HUES6 (cell line): ENCODE measurements at regions not wholly inside any gene's neighbourhood (a gene's known extent, or its start where the extent isn't known, plus 50 kb on each side); places are given as distances from the start of the nearest gene placed in this dataset.

Experiments
- H3K27ac ChIP-seq: 2 replicates; pipeline ENCODE4 v1.7.0; 2013; ENCODE audit warnings: low read depth, mild to moderate bottlenecking, low read length, inconsistent platforms
- H3K27me3 ChIP-seq: 2 replicates; pipeline ENCODE4 v1.6.1; 2013; ENCODE audit warnings: low read length; ENCODE audit not compliant: control insufficient read depth, insufficient read depth
- H3K36me3 ChIP-seq: 2 replicates; pipeline ENCODE4 v1.6.1; 2013; ENCODE audit warnings: low read length; ENCODE audit not compliant: control insufficient read depth, insufficient read depth
- H3K4me1 ChIP-seq: 2 replicates; pipeline ENCODE4 v1.6.1; 2013; ENCODE audit warnings: low read length; ENCODE audit not compliant: control insufficient read depth, insufficient read depth
- H3K4me3 ChIP-seq: 2 replicates; pipeline ENCODE4 v1.5.1; 2013; ENCODE audit warnings: low read depth, low read length
- H3K9ac ChIP-seq: one replicate; pipeline ENCODE4 v1.6.1; 2013; ENCODE audit warnings: mild to moderate bottlenecking, low read length
- H3K9me3 ChIP-seq: 2 replicates; pipeline ENCODE4 v1.6.1; 2013; ENCODE audit warnings: low read depth, low read length; ENCODE audit not compliant: control insufficient read depth, insufficient read depth

- H3K4me3 ChIP-seq, result no peak overlapping the region
- no peak overlapping the region for H3K27ac ChIP-seq
These were observed 389.2 kb downstream of the MIAT start for GRCh38 chr22:27046603-27047002.

GRCh38 chr22:27050771-27051170 is 393.4 kb downstream of the MIAT start:
- no peaks in the 10 kb centered on the region for H3K36me3 ChIP-seq
- H3K9me3 ChIP-seq, result peaks cover 6% of the 10 kb centered on the region
- H3K27ac ChIP-seq, result no peak overlapping the region
- no peak overlapping the region for H3K9ac ChIP-seq
- H3K4me1 ChIP-seq, result no peaks in the 10 kb centered on the region
- no peak overlapping the region for H3K4me3 ChIP-seq
- peaks cover 10% of the 10 kb centered on the region; the same call in 1 of the 2 replicates for H3K27me3 ChIP-seq

More at GRCh38 chr22:27046603-27047002, 389.2 kb downstream of the MIAT start:
- H3K9me3 ChIP-seq, result peaks cover 6% of the 10 kb centered on the region
- peaks cover 3% of the 10 kb centered on the region; the same call in 1 of the 2 replicates for H3K4me1 ChIP-seq
- no peak overlapping the region for H3K9ac ChIP-seq
- no peaks in the 10 kb centered on the region for H3K36me3 ChIP-seq
- peaks cover 5% of the 10 kb centered on the region; the same call in 1 of the 2 replicates for H3K27me3 ChIP-seq

- Histone ChIP-seq H3K27ac (no peak overlapping the region), H3K27me3 (peaks cover 10% of the 10 kb centered on the region; the same call in 1 of the 2 replicates), H3K9me3 (peaks cover 6% of the 10 kb centered on the region), H3K4me3 (no peak overlapping the region), H3K4me1 (no peaks in the 10 kb centered on the region), H3K36me3 (no peaks in the 10 kb centered on the region), H3K9ac (no peak overlapping the region)
These were observed 394.0 kb downstream of the MIAT start for GRCh38 chr22:27051407-27051806.

- peaks cover 4% of the 10 kb centered on the region; the same call in 1 of the 2 replicates for H3K27me3 ChIP-seq
These were observed 400.3 kb downstream of the MIAT start for GRCh38 chr22:27057717-27058116.

GRCh38 chr22:27060190-27060589 is 402.8 kb downstream of the MIAT start:
- Histone ChIP-seq H3K36me3 (no peaks in the 10 kb centered on the region), H3K27me3 (no peaks in the 10 kb centered on the region), H3K27ac (no peak overlapping the region), H3K9me3 (no peaks in the 10 kb centered on the region), H3K9ac (no peak overlapping the region), H3K4me3 (no peak overlapping the region), H3K4me1 (peaks cover 7% of the 10 kb centered on the region; the same call in 1 of the 2 replicates)

More at GRCh38 chr22:27057717-27058116, 400.3 kb downstream of the MIAT start:
- Histone ChIP-seq H3K9ac (no peak overlapping the region), H3K9me3 (no peaks in the 10 kb centered on the region), H3K4me1 (no peaks in the 10 kb centered on the region), H3K4me3 (no peak overlapping the region), H3K27ac (no peak overlapping the region), H3K36me3 (no peaks in the 10 kb centered on the region)

- H3K9me3 ChIP-seq, result no peaks in the 10 kb centered on the region
- no peak overlapping the region for H3K9ac ChIP-seq
- H3K4me1 ChIP-seq, result peaks cover 13% of the 10 kb centered on the region
- H3K27me3 ChIP-seq, result no peaks in the 10 kb centered on the region
- H3K36me3 ChIP-seq, result no peaks in the 10 kb centered on the region
- H3K4me3 ChIP-seq, result no peak overlapping the region
- H3K27ac ChIP-seq, result no peak overlapping the region
These were observed 405.5 kb downstream of the MIAT start for GRCh38 chr22:27062910-27063309.

- Histone ChIP-seq H3K4me1 (peaks cover 13% of the 10 kb centered on the region), H3K9ac (no peak overlapping the region), H3K4me3 (no peak overlapping the region), H3K27me3 (no peaks in the 10 kb centered on the region), H3K9me3 (no peaks in the 10 kb centered on the region), H3K27ac (no peak overlapping the region), H3K36me3 (no peaks in the 10 kb centered on the region)
These were observed 406.0 kb downstream of the MIAT start for GRCh38 chr22:27063406-27063805.

- Histone ChIP-seq H3K4me1 (peaks cover 13% of the 10 kb centered on the region), H3K9me3 (no peaks in the 10 kb centered on the region), H3K27ac (no peak overlapping the region), H3K36me3 (no peaks in the 10 kb centered on the region), H3K9ac (no peak overlapping the region), H3K27me3 (no peaks in the 10 kb centered on the region), H3K4me3 (no peak overlapping the region)
These were observed 406.5 kb downstream of the MIAT start for GRCh38 chr22:27063841-27064240.

- H3K36me3 ChIP-seq, result no peaks in the 10 kb centered on the region
- H3K9ac ChIP-seq, result no peak overlapping the region
- H3K27ac ChIP-seq, result no peak overlapping the region
- no peak overlapping the region for H3K4me3 ChIP-seq
- H3K27me3 ChIP-seq, result no peaks in the 10 kb centered on the region
- no peaks in the 10 kb centered on the region for H3K9me3 ChIP-seq
- peaks cover 13% of the 10 kb centered on the region for H3K4me1 ChIP-seq
These were observed 407.0 kb downstream of the MIAT start for GRCh38 chr22:27064386-27064785.

GRCh38 chr22:27065279-27065678 is 407.9 kb downstream of the MIAT start:
- Histone ChIP-seq H3K36me3 (no peaks in the 10 kb centered on the region), H3K9me3 (no peaks in the 10 kb centered on the region), H3K27ac (no peak overlapping the region), H3K4me1 (peaks cover 13% of the 10 kb centered on the region), H3K4me3 (no peak overlapping the region), H3K27me3 (no peaks in the 10 kb centered on the region), H3K9ac (no peak overlapping the region)

- H3K27me3 ChIP-seq, result no peaks in the 10 kb centered on the region
These were observed 409.5 kb downstream of the MIAT start for GRCh38 chr22:27066856-27067255.

GRCh38 chr22:27068121-27068520 is 410.7 kb downstream of the MIAT start:
- Histone ChIP-seq H3K27ac (no peak overlapping the region), H3K9ac (no peak overlapping the region), H3K27me3 (peaks cover 2% of the 10 kb centered on the region; the same call in 1 of the 2 replicates), H3K4me1 (peaks cover 13% of the 10 kb centered on the region), H3K9me3 (no peaks in the 10 kb centered on the region), H3K4me3 (no peak overlapping the region), H3K36me3 (no peaks in the 10 kb centered on the region)

More at GRCh38 chr22:27066856-27067255, 409.5 kb downstream of the MIAT start:
- no peak overlapping the region for H3K9ac ChIP-seq
- no peak overlapping the region for H3K4me3 ChIP-seq
- no peaks in the 10 kb centered on the region for H3K9me3 ChIP-seq
- H3K36me3 ChIP-seq, result no peaks in the 10 kb centered on the region
- peaks cover 13% of the 10 kb centered on the region for H3K4me1 ChIP-seq
- no peak overlapping the region for H3K27ac ChIP-seq
